IMR-90 (cell line): ENCODE measurements at regions not wholly inside any gene's neighbourhood (a gene's known extent, or its start where the extent isn't known, plus 50 kb on each side); places are given as distances from the start of the nearest gene placed in this dataset.

Experiments
- ATAC-seq: fragments of 200-7000 bp; cut with Tn5 transposase; 2 replicates; pipeline ENCODE4 v1.9.1; 2020; ENCODE audit warnings: low read depth, mild to moderate bottlenecking, moderate library complexity
- BruUV-seq: library from RNA; stranded (reverse); fragments of 400-500 nt; replicated peaks from 2 replicates; lab custom pipeline; 2021; lab: Mats Ljungman, UMichigan
- CTCF ChIA-PET: fragments of 300-600 bp; formaldehyde crosslinking; extraction: SDS; loops from one replicate; lab custom pipeline; 2021; ENCODE audit warnings: antibody characterized with exemption; lab: Yijun Ruan, JAX
- POLR2A ChIA-PET: fragments of 300-600 bp; sonication (Branson Sonifier 250); formaldehyde crosslinking; loops from one replicate; lab custom pipeline; 2022; ENCODE audit warnings: antibody characterized with exemption; ENCODE audit not compliant: unreplicated experiment; lab: Charles Lee
- DNase-seq: peaks from one replicate; pipeline ENCODE4 v3.0.0; 2013
- H2AFZ ChIP-seq: replicated peaks from 2 replicates; pipeline ENCODE3; 2013; ENCODE audit warnings: low read length, mild to moderate bottlenecking; ENCODE audit not compliant: poor library complexity
- H2AK5ac ChIP-seq: 2 replicates; pipeline ENCODE4 v1.6.1; 2013; ENCODE audit warnings: low read depth, low read length, inconsistent platforms
- H2AK9ac ChIP-seq: replicated peaks from 2 replicates; pipeline ENCODE3; 2013; ENCODE audit warnings: mild to moderate bottlenecking, low read depth, low read length, moderate library complexity; ENCODE audit not compliant: poor library complexity
- H2BK120ac ChIP-seq: 2 replicates; pipeline ENCODE4 v1.6.1; 2013; ENCODE audit warnings: low read depth, low read length, inconsistent platforms
- H2BK15ac ChIP-seq: 3 replicates; pipeline ENCODE4 v1.6.1; 2013; ENCODE audit warnings: low read depth, low read length, inconsistent platforms
- H2BK20ac ChIP-seq: 2 replicates; pipeline ENCODE4 v1.6.1; 2013; ENCODE audit warnings: low read depth, mild to moderate bottlenecking, inconsistent platforms, low read length, moderate library complexity
- H2BK5ac ChIP-seq: 2 replicates; pipeline ENCODE4 v1.6.1; 2013; ENCODE audit warnings: mild to moderate bottlenecking, low read depth, low read length, inconsistent platforms; ENCODE audit not compliant: poor library complexity, severe bottlenecking
- H3K14ac ChIP-seq: replicated peaks from 2 replicates; pipeline ENCODE4 v1.6.1; 2013; ENCODE audit warnings: low read depth, low read length, inconsistent platforms
- H3K18ac ChIP-seq: 2 replicates; pipeline ENCODE4 v1.6.1; 2013; ENCODE audit warnings: low read depth, low read length, control low read depth
- H3K23ac ChIP-seq: 2 replicates; pipeline ENCODE4 v1.6.1; 2013; ENCODE audit warnings: low read depth, low read length, inconsistent platforms
- H3K27ac ChIP-seq: 2 replicates; pipeline ENCODE4 v1.5.1; 2013; ENCODE audit warnings: mild to moderate bottlenecking, control low read depth, low read length; ENCODE audit not compliant: insufficient read depth
- H3K27me3 ChIP-seq: 2 replicates; pipeline ENCODE4 v1.6.1; 2013; ENCODE audit warnings: low read length; ENCODE audit not compliant: control insufficient read depth, insufficient read depth
- H3K36me3 ChIP-seq: 2 replicates; pipeline ENCODE4 v1.6.1; 2013; ENCODE audit warnings: low read length, mixed read lengths; ENCODE audit not compliant: control insufficient read depth, insufficient read depth
- H3K4ac ChIP-seq: 2 replicates; pipeline ENCODE4 v1.6.1; 2013; ENCODE audit warnings: low read depth, low read length, inconsistent platforms
- H3K4me1 ChIP-seq: 2 replicates; pipeline ENCODE4 v1.6.1; 2013; ENCODE audit warnings: low read length, mixed read lengths; ENCODE audit not compliant: control insufficient read depth, insufficient read depth
- H3K4me2 ChIP-seq: 2 replicates; pipeline ENCODE4 v1.6.1; 2013; ENCODE audit warnings: low read depth, mild to moderate bottlenecking, control low read depth, low read length, moderate library complexity
- H3K4me3 ChIP-seq: 2 replicates; pipeline ENCODE4 v1.5.1; 2013; ENCODE audit warnings: low read depth, mild to moderate bottlenecking, control low read depth, low read length, moderate library complexity; ENCODE audit not compliant: insufficient read depth
- H3K56ac ChIP-seq: 2 replicates; pipeline ENCODE4 v1.6.1; 2013; ENCODE audit warnings: low read length, inconsistent platforms; ENCODE audit not compliant: insufficient read depth; ENCODE audit errors: extremely low read depth
- H3K79me1 ChIP-seq, 2 experiments: 2 replicates each; pipeline ENCODE4 v1.6.1; 2013; ENCODE audit warnings: low read length in 2 of 2, inconsistent platforms in 1 of 2, low read depth in 1 of 2
- H3K9ac ChIP-seq: 2 replicates; pipeline ENCODE4 v1.6.1; 2013; ENCODE audit warnings: low read depth, low read length, control low read depth
- H3K9me1 ChIP-seq: 2 replicates; pipeline ENCODE4 v1.6.1; 2013; ENCODE audit warnings: low read length, inconsistent platforms; ENCODE audit not compliant: insufficient read depth
- H3K9me3 ChIP-seq: 2 replicates; pipeline ENCODE4 v1.6.1; 2013; ENCODE audit warnings: low read length; ENCODE audit not compliant: control insufficient read depth, insufficient read depth
- H4K20me1 ChIP-seq: 2 replicates; pipeline ENCODE4 v1.6.1; 2013; ENCODE audit warnings: low read length, inconsistent platforms; ENCODE audit not compliant: insufficient read depth
- H4K5ac ChIP-seq: 2 replicates; pipeline ENCODE4 v1.6.1; 2013; ENCODE audit warnings: mild to moderate bottlenecking, low read depth, low read length, control low read depth
- H4K8ac ChIP-seq, 2 experiments: 2 replicates each; pipeline ENCODE4 v1.6.1; 2013; ENCODE audit warnings: low read depth in 2 of 2, low read length in 2 of 2, control low read depth in 1 of 2, inconsistent platforms in 1 of 2
- H4K91ac ChIP-seq: 2 replicates; pipeline ENCODE4 v1.6.1; 2013; ENCODE audit warnings: low read depth, low read length, inconsistent platforms; ENCODE audit not compliant: insufficient read depth
- BHLHE40 ChIP-seq: fragments of 150-350 bp; IDR thresholded peaks from 2 replicates; pipeline ENCODE4 v1.6.1; 2016; ENCODE audit warnings: mild to moderate bottlenecking, low read depth, low read length
- CEBPB ChIP-seq: IDR thresholded peaks from 2 replicates; pipeline ENCODE4 v1.6.1; 2012; ENCODE audit warnings: low read depth, low read length, improper control_type of control experiment
- CHD1 ChIP-seq: IDR thresholded peaks from 2 replicates; pipeline ENCODE4 v1.6.1; 2012; ENCODE audit warnings: low read depth, low read length, improper control_type of control experiment
- FOS ChIP-seq: fragments of 150-350 bp; IDR thresholded peaks from 2 replicates; pipeline ENCODE4 v1.6.1; 2016; ENCODE audit warnings: low read depth, low read length
- MAFK ChIP-seq: IDR thresholded peaks from 2 replicates; pipeline ENCODE4 v1.6.1; 2012; ENCODE audit warnings: low read depth, low read length, improper control_type of control experiment
- MAZ ChIP-seq: IDR thresholded peaks from 2 replicates; pipeline ENCODE4 v1.6.1; 2012; ENCODE audit warnings: low read depth, mild to moderate bottlenecking, low read length, improper control_type of control experiment, moderate library complexity, borderline replicate concordance
- MXI1 ChIP-seq: IDR thresholded peaks from 2 replicates; pipeline ENCODE4 v1.6.1; 2012; ENCODE audit warnings: low read depth, mild to moderate bottlenecking, low read length, moderate library complexity, borderline replicate concordance
- NFE2L2 ChIP-seq: fragments of 150-350 bp; IDR thresholded peaks from 2 replicates; pipeline ENCODE4 v1.6.1; 2016; ENCODE audit warnings: low read depth, mild to moderate bottlenecking, low read length
- POLR2A ChIP-seq: IDR thresholded peaks from 2 replicates; pipeline ENCODE4 v1.6.1; 2012; ENCODE audit warnings: mild to moderate bottlenecking, low read depth, low read length
- RAD21 ChIP-seq: IDR thresholded peaks from 2 replicates; pipeline ENCODE4 v1.6.1; 2012; ENCODE audit warnings: low read length, improper control_type of control experiment
- RCOR1 ChIP-seq: IDR thresholded peaks from 2 replicates; pipeline ENCODE4 v1.6.1; 2012; ENCODE audit warnings: mild to moderate bottlenecking, low read length, improper control_type of control experiment; ENCODE audit not compliant: insufficient replicate concordance
- RFX5 ChIP-seq: IDR thresholded peaks from 2 replicates; pipeline ENCODE4 v1.8.0; 2012; ENCODE audit warnings: low read depth, mild to moderate bottlenecking, low read length, moderate library complexity
- SMC3 ChIP-seq: fragments of 150-350 bp; IDR thresholded peaks from 2 replicates; pipeline ENCODE4 v1.6.1; 2016; ENCODE audit warnings: low read depth, mild to moderate bottlenecking, antibody characterized with exemption, low read length, moderate library complexity
- dilution Hi-C: fragments of 300-500 bp; cut with HindIII; formaldehyde crosslinking; loops from one replicate; pipeline ENCODE4 v1.14.3; 2018; ENCODE audit warnings: low sequenced_read_pairs; ENCODE audit not compliant: unreplicated experiment
- in situ Hi-C: fragments of 300-500 bp; cut with MboI; formaldehyde crosslinking; loops from 3 replicates; pipeline ENCODE4 v1.14.3; 2019; ENCODE audit warnings: low sequenced_read_pairs, inconsistent platforms, mixed read lengths
- intact Hi-C: fragments of 100-400 bp; cut with micrococcal nuclease; formaldehyde crosslinking; loops from 2 replicates; pipeline ENCODE4 v1.10.0; 2022
- TF ChIP-seq, protein P1 (sequence below): fragments of 150-350 bp; IDR thresholded peaks from 2 replicates; pipeline ENCODE4 v1.6.1; 2016; ENCODE audit warnings: low read depth, mild to moderate bottlenecking, low read length, moderate library complexity, borderline replicate concordance
- TF ChIP-seq, protein P2 (sequence below): conservative IDR thresholded peaks from 2 replicates; pipeline ENCODE4 v1.5.1; 2012; ENCODE audit warnings: mild to moderate bottlenecking, low read depth, low read length, improper control_type of control experiment
- TF ChIP-seq, protein P3 (sequence below): fragments of 150-350 bp; IDR thresholded peaks from 2 replicates; pipeline ENCODE4 v1.6.1; 2017; ENCODE audit warnings: mild to moderate bottlenecking, antibody characterized with exemption, low read length, low read depth

DNA sequence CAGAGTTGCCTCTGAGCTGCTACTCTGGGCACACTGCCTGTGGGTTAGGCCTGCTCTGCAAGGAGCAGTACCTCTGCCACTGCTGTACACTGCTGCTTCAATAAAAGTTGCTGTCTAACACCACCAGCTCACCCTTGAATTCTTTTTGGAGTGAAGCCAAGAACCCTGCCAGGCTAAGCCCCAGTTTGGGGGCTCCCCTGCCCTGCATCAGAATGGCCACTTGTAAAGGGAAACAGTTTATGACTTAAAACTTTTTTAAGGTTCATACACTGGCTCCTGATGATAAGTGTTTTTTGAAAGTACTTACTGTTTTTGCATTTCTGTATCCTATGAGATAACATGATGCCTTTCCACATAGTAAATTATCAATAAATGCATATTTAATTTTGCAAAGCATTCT is 310.0 kb downstream of the LMO4 start:
- Histone ChIP-seq H3K9me1 (no peaks in the 10 kb centered on the region), H3K27me3 (no peaks in the 10 kb centered on the region), H4K20me1 (no peaks in the 10 kb centered on the region), H4K5ac (no peak overlapping the region), H3K4me1 (no peaks in the 10 kb centered on the region), H2AFZ (no peak overlapping the region), H3K4me2 (no peak overlapping the region), H3K27ac (no peak overlapping the region), H3K4me3 (no peak overlapping the region), H2BK15ac (no peak overlapping the region), H3K9ac (no peak overlapping the region), H2AK5ac (no peak overlapping the region), H2BK20ac (no peak overlapping the region), H3K14ac (no peak overlapping the region), H3K36me3 (no peaks in the 10 kb centered on the region), H4K91ac (no peak overlapping the region), H4K8ac (no peak overlapping the region), H3K79me1 (no peaks in the 10 kb centered on the region), H2AK9ac (no peak overlapping the region), H3K23ac (no peak overlapping the region), H2BK120ac (no peak overlapping the region), H3K9me3 (no peaks in the 10 kb centered on the region), H3K56ac (no peak overlapping the region), H3K4ac (no peak overlapping the region), H3K18ac (no peak overlapping the region), H2BK5ac (no peak overlapping the region)
- no peak for DNase-seq
- dilution Hi-C loops (no loop called here), intact Hi-C loops (no loop called here), in situ Hi-C loops (no loop called here)
- ATAC-seq: no peak
- BruUV-seq: no TSS peak
- POLR2A ChIA-PET: no interaction called here
- CTCF ChIA-PET: no interaction called here
- TF ChIP-seq, protein P1, sequence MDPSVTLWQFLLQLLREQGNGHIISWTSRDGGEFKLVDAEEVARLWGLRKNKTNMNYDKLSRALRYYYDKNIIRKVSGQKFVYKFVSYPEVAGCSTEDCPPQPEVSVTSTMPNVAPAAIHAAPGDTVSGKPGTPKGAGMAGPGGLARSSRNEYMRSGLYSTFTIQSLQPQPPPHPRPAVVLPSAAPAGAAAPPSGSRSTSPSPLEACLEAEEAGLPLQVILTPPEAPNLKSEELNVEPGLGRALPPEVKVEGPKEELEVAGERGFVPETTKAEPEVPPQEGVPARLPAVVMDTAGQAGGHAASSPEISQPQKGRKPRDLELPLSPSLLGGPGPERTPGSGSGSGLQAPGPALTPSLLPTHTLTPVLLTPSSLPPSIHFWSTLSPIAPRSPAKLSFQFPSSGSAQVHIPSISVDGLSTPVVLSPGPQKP: no peak
- TF ChIP-seq FOS (no peak), RFX5 (no peak), NFE2L2 (no peak), RAD21 (no peak), MXI1 (no peak), CEBPB (no peak), CHD1 (no peak), POLR2A (no peak), MAFK (no peak), MAZ (no peak), BHLHE40 (no peak), SMC3 (no peak), RCOR1 (no peak)
- TF ChIP-seq, protein P2, sequence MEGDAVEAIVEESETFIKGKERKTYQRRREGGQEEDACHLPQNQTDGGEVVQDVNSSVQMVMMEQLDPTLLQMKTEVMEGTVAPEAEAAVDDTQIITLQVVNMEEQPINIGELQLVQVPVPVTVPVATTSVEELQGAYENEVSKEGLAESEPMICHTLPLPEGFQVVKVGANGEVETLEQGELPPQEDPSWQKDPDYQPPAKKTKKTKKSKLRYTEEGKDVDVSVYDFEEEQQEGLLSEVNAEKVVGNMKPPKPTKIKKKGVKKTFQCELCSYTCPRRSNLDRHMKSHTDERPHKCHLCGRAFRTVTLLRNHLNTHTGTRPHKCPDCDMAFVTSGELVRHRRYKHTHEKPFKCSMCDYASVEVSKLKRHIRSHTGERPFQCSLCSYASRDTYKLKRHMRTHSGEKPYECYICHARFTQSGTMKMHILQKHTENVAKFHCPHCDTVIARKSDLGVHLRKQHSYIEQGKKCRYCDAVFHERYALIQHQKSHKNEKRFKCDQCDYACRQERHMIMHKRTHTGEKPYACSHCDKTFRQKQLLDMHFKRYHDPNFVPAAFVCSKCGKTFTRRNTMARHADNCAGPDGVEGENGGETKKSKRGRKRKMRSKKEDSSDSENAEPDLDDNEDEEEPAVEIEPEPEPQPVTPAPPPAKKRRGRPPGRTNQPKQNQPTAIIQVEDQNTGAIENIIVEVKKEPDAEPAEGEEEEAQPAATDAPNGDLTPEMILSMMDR: no peak
- TF ChIP-seq, protein P3, sequence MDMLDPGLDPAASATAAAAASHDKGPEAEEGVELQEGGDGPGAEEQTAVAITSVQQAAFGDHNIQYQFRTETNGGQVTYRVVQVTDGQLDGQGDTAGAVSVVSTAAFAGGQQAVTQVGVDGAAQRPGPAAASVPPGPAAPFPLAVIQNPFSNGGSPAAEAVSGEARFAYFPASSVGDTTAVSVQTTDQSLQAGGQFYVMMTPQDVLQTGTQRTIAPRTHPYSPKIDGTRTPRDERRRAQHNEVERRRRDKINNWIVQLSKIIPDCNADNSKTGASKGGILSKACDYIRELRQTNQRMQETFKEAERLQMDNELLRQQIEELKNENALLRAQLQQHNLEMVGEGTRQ: no peak
